ENCODE measurements at regions not wholly inside any gene's neighbourhood (a gene's known extent, or its start where the extent isn't known, plus 50 kb on each side); places are given as distances from the start of the nearest gene placed in this dataset.

DNA sequence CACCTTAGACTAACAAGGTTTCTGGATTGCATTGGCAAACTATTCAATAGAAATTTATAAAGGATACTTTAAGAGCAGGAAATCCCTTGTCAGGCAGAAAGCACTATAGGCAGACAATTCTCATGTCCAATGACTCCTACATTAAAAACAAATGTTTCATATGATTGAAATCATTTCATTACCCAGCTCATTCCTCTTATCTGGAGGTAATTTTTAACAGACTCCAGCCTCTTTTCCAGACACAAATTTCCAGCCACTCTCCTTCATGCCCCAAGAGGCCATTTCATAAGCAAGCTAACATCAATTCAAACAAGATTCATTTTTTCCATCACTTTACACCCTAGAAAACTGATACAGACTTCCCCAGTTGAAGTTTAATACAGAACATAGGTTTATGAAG, 495.1 kb upstream of the FRG1 start:
- TF ChIP-seq, protein P1, sequence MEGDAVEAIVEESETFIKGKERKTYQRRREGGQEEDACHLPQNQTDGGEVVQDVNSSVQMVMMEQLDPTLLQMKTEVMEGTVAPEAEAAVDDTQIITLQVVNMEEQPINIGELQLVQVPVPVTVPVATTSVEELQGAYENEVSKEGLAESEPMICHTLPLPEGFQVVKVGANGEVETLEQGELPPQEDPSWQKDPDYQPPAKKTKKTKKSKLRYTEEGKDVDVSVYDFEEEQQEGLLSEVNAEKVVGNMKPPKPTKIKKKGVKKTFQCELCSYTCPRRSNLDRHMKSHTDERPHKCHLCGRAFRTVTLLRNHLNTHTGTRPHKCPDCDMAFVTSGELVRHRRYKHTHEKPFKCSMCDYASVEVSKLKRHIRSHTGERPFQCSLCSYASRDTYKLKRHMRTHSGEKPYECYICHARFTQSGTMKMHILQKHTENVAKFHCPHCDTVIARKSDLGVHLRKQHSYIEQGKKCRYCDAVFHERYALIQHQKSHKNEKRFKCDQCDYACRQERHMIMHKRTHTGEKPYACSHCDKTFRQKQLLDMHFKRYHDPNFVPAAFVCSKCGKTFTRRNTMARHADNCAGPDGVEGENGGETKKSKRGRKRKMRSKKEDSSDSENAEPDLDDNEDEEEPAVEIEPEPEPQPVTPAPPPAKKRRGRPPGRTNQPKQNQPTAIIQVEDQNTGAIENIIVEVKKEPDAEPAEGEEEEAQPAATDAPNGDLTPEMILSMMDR (IDR thresholded peaks at IDR 0.05): no peak
- no peak for TF ChIP-seq EP300 (IDR thresholded peaks at IDR 0.05)
- no peak for TF ChIP-seq POLR2A (IDR thresholded peaks at IDR 0.05; ENCODE audit: low read depth)
